GM23338 (cell line): ENCODE measurements at regions not wholly inside any gene's neighbourhood (a gene's known extent, or its start where the extent isn't known, plus 50 kb on each side); places are given as distances from the start of the nearest gene placed in this dataset.

Source experiments
- ATAC-seq: fragments of 200-7000 bp; cut with Tn5 transposase; 3 replicates; pipeline ENCODE4 v1.9.1; 2020
- DNase-seq: peaks from one replicate; pipeline ENCODE4 v3.0.0-alpha.2; 2015; ENCODE audit warnings: low spot score
- H2AFZ ChIP-seq: fragments of 200-600 bp; sonication (generic); 2 replicates; pipeline ENCODE4 v1.8.0; 2016; ENCODE audit warnings: antibody characterized with exemption, mild to moderate bottlenecking, moderate library complexity
- H3F3A ChIP-seq: fragments of 200-600 bp; sonication (generic); replicated peaks from 2 replicates; pipeline ENCODE4 v1.8.0; 2017; ENCODE audit warnings: antibody characterized with exemption, mixed run types, low read depth
- H3K27ac ChIP-seq: fragments of 200-600 bp; sonication (generic); 2 replicates; pipeline ENCODE4 v1.6.1; 2016; ENCODE audit warnings: low read depth
- H3K27me3 ChIP-seq: fragments of 200-600 bp; sonication (generic); 2 replicates; pipeline ENCODE4 v1.8.0; 2016; ENCODE audit warnings: mild to moderate bottlenecking, mixed run types, moderate library complexity; ENCODE audit not compliant: insufficient read depth
- H3K36me3 ChIP-seq: fragments of 200-600 bp; sonication (generic); 2 replicates; pipeline ENCODE4 v1.8.0; 2016; ENCODE audit warnings: mild to moderate bottlenecking; ENCODE audit not compliant: insufficient read depth
- H3K4me1 ChIP-seq: fragments of 200-600 bp; sonication (generic); 2 replicates; pipeline ENCODE4 v1.8.0; 2016; ENCODE audit warnings: mild to moderate bottlenecking, moderate library complexity; ENCODE audit not compliant: insufficient read depth
- H3K4me2 ChIP-seq: fragments of 200-600 bp; sonication (generic); 2 replicates; pipeline ENCODE4 v1.7.1; 2017; ENCODE audit warnings: mixed run types
- H3K4me3 ChIP-seq: fragments of 200-600 bp; sonication (generic); 2 replicates; pipeline ENCODE4 v1.6.1; 2016; ENCODE audit warnings: mixed run types
- H3K79me2 ChIP-seq: fragments of 200-600 bp; sonication (generic); replicated peaks from 2 replicates; pipeline ENCODE4 v1.8.0; 2017; ENCODE audit warnings: mild to moderate bottlenecking; ENCODE audit not compliant: insufficient read depth
- H3K9me2 ChIP-seq: fragments of 200-600 bp; sonication (generic); 2 replicates; pipeline ENCODE4 v1.8.0; 2017; ENCODE audit not compliant: insufficient read depth
- H4K20me1 ChIP-seq: fragments of 200-600 bp; sonication (generic); replicated peaks from 2 replicates; pipeline ENCODE4 v1.8.0; 2017; ENCODE audit warnings: mild to moderate bottlenecking; ENCODE audit not compliant: insufficient read depth
- H3K27ac Mint-ChIP-seq: 2 replicates; pipeline ENCODE4 v1.8.0; 2020; ENCODE audit warnings: inconsistent platforms, mild to moderate bottlenecking, moderate library complexity, mixed read lengths
- H3K27me3 Mint-ChIP-seq: 3 replicates; pipeline ENCODE4 v1.8.0; 2022; ENCODE audit warnings: low read depth, mild to moderate bottlenecking, moderate library complexity, mixed read lengths, inconsistent platforms; ENCODE audit not compliant: insufficient read depth, poor library complexity
- H3K36me3 Mint-ChIP-seq: 3 replicates; pipeline ENCODE4 v1.8.0; 2021; ENCODE audit warnings: low read depth, mild to moderate bottlenecking, inconsistent platforms, moderate library complexity, mixed read lengths
- H3K4me1 Mint-ChIP-seq: 3 replicates; pipeline ENCODE4 v1.8.0; 2020; ENCODE audit warnings: mild to moderate bottlenecking, inconsistent platforms, mixed read lengths
- H3K4me3 Mint-ChIP-seq: 3 replicates; pipeline ENCODE4 v1.8.0; 2021; ENCODE audit warnings: moderate library complexity, mild to moderate bottlenecking, inconsistent platforms, mixed read lengths
- H3K9me3 Mint-ChIP-seq: 3 replicates; pipeline ENCODE4 v1.8.0; 2020; ENCODE audit warnings: moderate library complexity, mild to moderate bottlenecking, inconsistent platforms, mixed read lengths
- CREB1 ChIP-seq: fragments of 250-450 bp; sonication (Bioruptor Pico); IDR thresholded peaks from 2 replicates; pipeline ENCODE4 v1.5.0; 2020; ENCODE audit warnings: low read depth, mild to moderate bottlenecking, moderate library complexity
- CTCF ChIP-seq, 2 experiments: fragments of 200-600 bp in 1 of 2; sonication (generic) in 1 of 2; conservative IDR thresholded peaks; 2 replicates each; pipeline versions ENCODE4 v1.5.1 to v1.6.1; 2016 to 2017; ENCODE audit warnings: antibody characterized with exemption in 2 of 2, low read depth in 2 of 2, mild to moderate bottlenecking in 2 of 2, moderate library complexity in 1 of 2
- ETS1 ChIP-seq: IDR thresholded peaks from 2 replicates; pipeline ENCODE4 v1.6.1; 2016; ENCODE audit warnings: antibody characterized with exemption
- EZH2 ChIP-seq: fragments of 200-600 bp; sonication (generic); IDR thresholded peaks from one replicate; pipeline ENCODE4 v1.8.0; 2017; ENCODE audit warnings: antibody characterized with exemption, mild to moderate bottlenecking, low read depth; ENCODE audit not compliant: unreplicated experiment
- EZH2phosphoT487 ChIP-seq: fragments of 200-600 bp; sonication (generic); IDR thresholded peaks from one replicate; pipeline ENCODE4 v1.8.1; 2018; ENCODE audit warnings: antibody characterized with exemption; ENCODE audit not compliant: unreplicated experiment
- ZNF114 ChIP-seq: fragments of 250-450 bp; sonication (Bioruptor Pico); IDR thresholded peaks from 2 replicates; pipeline ENCODE4 v1.5.0; 2020; ENCODE audit warnings: mild to moderate bottlenecking, moderate library complexity
- ZNF331 ChIP-seq: fragments of 250-450 bp; sonication (Bioruptor Pico); IDR thresholded peaks from 2 replicates; pipeline ENCODE4 v1.5.0; 2020; ENCODE audit warnings: low read depth, mild to moderate bottlenecking, moderate library complexity
- ZNF462 ChIP-seq: fragments of 250-450 bp; sonication (Bioruptor Pico); IDR thresholded peaks from 2 replicates; pipeline ENCODE4 v1.5.0; 2020; ENCODE audit warnings: mild to moderate bottlenecking, moderate library complexity
- TF ChIP-seq, protein P1 (sequence below): IDR thresholded peaks from one replicate; pipeline ENCODE4 v1.6.1; 2018; ENCODE audit warnings: antibody characterized with exemption; ENCODE audit not compliant: unreplicated experiment

DNA sequence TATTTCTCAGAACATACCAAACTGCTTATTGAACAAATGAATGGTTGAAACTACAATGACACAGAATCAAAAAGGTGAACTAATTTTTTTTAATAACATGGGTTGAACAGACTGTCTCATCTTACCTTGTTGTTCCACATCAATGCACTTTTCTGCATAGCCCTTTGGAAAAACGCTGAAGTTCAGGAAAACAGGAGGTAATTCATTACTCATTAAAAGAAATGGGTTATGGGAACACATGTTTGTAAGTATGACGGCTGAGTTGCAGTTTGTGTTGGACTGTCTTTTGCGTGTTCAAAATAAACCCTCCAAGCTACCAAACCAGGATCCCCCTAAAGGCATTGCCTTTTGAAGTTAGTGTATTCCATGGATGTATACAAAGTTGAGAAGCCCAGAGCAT, 514.9 kb upstream of the PKN2 start:
- H3K27ac ChIP-seq: no peak overlapping the region
- no peaks in the 10 kb centered on the region for H3F3A ChIP-seq
- Mint-ChIP-seq H3K27me3 (no peaks in the 10 kb centered on the region), H3K27ac (no peak overlapping the region), H3K4me1 (no peaks in the 10 kb centered on the region), H3K9me3 (no peaks in the 10 kb centered on the region), H3K4me3 (no peak overlapping the region), H3K36me3 (no peaks in the 10 kb centered on the region)
- peaks cover 4% of the 10 kb centered on the region for H3K9me2 ChIP-seq
- no peak overlapping the region for H2AFZ ChIP-seq
- no peaks in the 10 kb centered on the region for H3K36me3 ChIP-seq
- H3K4me3 ChIP-seq: no peak overlapping the region
- no peak overlapping the region for H3K4me2 ChIP-seq
- no peak for DNase-seq
- H3K79me2 ChIP-seq: no peaks in the 10 kb centered on the region
- H3K27me3 ChIP-seq: no peaks in the 10 kb centered on the region
- ATAC-seq: no peak
- TF ChIP-seq ETS1 (no peak), ZNF331 (CRISPR knock-in tag) (no peak), EZH2 (no peak), ZNF462 (CRISPR knock-in tag) (no peak), CTCF (conservative IDR thresholded peaks at IDR 0.05; ENCODE audit: low read depth in 2 of 2) (no peak), ZNF114 (CRISPR knock-in tag) (no peak), EZH2phosphoT487 (no peak), CREB1 (no peak)
- TF ChIP-seq, protein P1, sequence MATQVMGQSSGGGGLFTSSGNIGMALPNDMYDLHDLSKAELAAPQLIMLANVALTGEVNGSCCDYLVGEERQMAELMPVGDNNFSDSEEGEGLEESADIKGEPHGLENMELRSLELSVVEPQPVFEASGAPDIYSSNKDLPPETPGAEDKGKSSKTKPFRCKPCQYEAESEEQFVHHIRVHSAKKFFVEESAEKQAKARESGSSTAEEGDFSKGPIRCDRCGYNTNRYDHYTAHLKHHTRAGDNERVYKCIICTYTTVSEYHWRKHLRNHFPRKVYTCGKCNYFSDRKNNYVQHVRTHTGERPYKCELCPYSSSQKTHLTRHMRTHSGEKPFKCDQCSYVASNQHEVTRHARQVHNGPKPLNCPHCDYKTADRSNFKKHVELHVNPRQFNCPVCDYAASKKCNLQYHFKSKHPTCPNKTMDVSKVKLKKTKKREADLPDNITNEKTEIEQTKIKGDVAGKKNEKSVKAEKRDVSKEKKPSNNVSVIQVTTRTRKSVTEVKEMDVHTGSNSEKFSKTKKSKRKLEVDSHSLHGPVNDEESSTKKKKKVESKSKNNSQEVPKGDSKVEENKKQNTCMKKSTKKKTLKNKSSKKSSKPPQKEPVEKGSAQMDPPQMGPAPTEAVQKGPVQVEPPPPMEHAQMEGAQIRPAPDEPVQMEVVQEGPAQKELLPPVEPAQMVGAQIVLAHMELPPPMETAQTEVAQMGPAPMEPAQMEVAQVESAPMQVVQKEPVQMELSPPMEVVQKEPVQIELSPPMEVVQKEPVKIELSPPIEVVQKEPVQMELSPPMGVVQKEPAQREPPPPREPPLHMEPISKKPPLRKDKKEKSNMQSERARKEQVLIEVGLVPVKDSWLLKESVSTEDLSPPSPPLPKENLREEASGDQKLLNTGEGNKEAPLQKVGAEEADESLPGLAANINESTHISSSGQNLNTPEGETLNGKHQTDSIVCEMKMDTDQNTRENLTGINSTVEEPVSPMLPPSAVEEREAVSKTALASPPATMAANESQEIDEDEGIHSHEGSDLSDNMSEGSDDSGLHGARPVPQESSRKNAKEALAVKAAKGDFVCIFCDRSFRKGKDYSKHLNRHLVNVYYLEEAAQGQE: no peak
- H3K4me1 ChIP-seq: no peaks in the 10 kb centered on the region
- no peaks in the 10 kb centered on the region for H4K20me1 ChIP-seq
